ENCODE measurements at regions not wholly inside any gene's neighbourhood (a gene's known extent, or its start where the extent isn't known, plus 50 kb on each side); places are given as distances from the start of the nearest gene placed in this dataset.

DNA sequence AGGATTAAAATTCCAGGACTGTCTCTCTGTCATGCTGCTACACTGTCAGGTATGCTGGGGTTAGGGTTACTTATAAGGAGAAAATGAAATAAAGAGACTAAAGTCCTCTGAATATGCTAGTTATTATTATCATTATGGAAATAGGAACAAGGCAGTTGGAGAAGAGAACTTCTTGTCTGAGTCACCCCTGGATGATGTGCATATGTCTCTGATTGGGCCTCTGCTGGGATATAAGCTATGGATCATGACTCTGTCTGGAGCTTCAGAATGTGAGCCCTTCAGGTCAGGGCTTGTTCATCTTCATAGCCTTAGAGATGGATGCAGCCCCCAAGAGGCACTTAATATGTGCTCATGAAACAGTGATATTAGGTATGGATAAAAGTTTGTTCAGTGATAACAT is 569.6 kb downstream of the EPHB1 start:
- H3K4me3 ChIP-seq = no peak overlapping the region
- H3K79me2 ChIP-seq = no peaks in the 10 kb centered on the region
- no peak overlapping the region for H3K27ac ChIP-seq
- TF ChIP-seq EZH2phosphoT487 (IDR thresholded peaks at IDR 0.05; ENCODE audit: low read depth, severe bottlenecking, unreplicated experiment) (no peak), EZH2 (IDR thresholded peaks at IDR 0.05; ENCODE audit: borderline replicate concordance) (no peak)
- TF ChIP-seq, protein P1, sequence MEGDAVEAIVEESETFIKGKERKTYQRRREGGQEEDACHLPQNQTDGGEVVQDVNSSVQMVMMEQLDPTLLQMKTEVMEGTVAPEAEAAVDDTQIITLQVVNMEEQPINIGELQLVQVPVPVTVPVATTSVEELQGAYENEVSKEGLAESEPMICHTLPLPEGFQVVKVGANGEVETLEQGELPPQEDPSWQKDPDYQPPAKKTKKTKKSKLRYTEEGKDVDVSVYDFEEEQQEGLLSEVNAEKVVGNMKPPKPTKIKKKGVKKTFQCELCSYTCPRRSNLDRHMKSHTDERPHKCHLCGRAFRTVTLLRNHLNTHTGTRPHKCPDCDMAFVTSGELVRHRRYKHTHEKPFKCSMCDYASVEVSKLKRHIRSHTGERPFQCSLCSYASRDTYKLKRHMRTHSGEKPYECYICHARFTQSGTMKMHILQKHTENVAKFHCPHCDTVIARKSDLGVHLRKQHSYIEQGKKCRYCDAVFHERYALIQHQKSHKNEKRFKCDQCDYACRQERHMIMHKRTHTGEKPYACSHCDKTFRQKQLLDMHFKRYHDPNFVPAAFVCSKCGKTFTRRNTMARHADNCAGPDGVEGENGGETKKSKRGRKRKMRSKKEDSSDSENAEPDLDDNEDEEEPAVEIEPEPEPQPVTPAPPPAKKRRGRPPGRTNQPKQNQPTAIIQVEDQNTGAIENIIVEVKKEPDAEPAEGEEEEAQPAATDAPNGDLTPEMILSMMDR (IDR thresholded peaks at IDR 0.05; ENCODE audit: poor library complexity) = no peak
- H3K36me3 ChIP-seq (replicated peaks; ENCODE audit: insufficient read depth, low read depth) = no peaks in the 10 kb centered on the region
- H2AFZ ChIP-seq = no peak overlapping the region
- no peaks in the 10 kb centered on the region for H3K4me1 ChIP-seq (ENCODE audit: insufficient read depth)
- no peaks in the 10 kb centered on the region for H3K27me3 ChIP-seq
- no peaks in the 10 kb centered on the region for H3K9me2 ChIP-seq (replicated peaks; ENCODE audit: insufficient read depth)
- no peaks in the 10 kb centered on the region for H3K9me3 ChIP-seq (ENCODE audit: low read depth)
- DNase-seq (ENCODE audit: low spot score) = no peak
- no peak overlapping the region for H3K4me2 ChIP-seq
- no peaks in the 10 kb centered on the region for H4K20me1 ChIP-seq (ENCODE audit: insufficient read depth, poor library complexity, severe bottlenecking)

DNA sequence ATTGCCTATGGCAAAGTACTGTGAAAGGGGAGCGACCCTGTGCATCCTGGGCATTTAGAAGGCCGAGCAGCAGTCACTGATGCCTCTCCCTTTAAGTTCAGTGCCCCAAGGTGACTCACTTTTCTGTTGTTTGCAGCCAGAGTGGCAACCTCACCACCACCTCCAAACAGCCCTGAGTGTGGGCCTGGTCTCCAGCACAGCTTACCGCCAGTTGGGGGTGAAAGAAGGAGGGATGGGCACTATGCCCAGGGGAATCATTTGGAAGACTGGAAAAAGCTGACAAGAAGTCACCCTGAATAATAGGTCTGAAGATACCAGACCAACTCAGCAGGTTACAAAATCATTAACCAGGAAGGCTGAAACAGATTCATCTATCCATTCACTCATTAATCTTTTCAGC is 571.8 kb downstream of the EPHB1 start:
- Histone ChIP-seq H3K4me2 (no peak overlapping the region), H4K20me1 (ENCODE audit: insufficient read depth, poor library complexity, severe bottlenecking) (no peaks in the 10 kb centered on the region), H3K4me1 (ENCODE audit: insufficient read depth) (no peaks in the 10 kb centered on the region), H3K27ac (no peak overlapping the region), H3K9me2 (replicated peaks; ENCODE audit: insufficient read depth) (no peaks in the 10 kb centered on the region), H3K4me3 (no peak overlapping the region), H2AFZ (no peak overlapping the region), H3K27me3 (no peaks in the 10 kb centered on the region), H3K36me3 (replicated peaks; ENCODE audit: insufficient read depth, low read depth) (no peaks in the 10 kb centered on the region), H3K9me3 (ENCODE audit: low read depth) (no peaks in the 10 kb centered on the region), H3K79me2 (no peaks in the 10 kb centered on the region)
- TF ChIP-seq, protein P1 (IDR thresholded peaks at IDR 0.05; ENCODE audit: poor library complexity) = no peak
- TF ChIP-seq EZH2 (IDR thresholded peaks at IDR 0.05; ENCODE audit: borderline replicate concordance) = no peak
- no peak for TF ChIP-seq EZH2phosphoT487 (IDR thresholded peaks at IDR 0.05; ENCODE audit: low read depth, severe bottlenecking, unreplicated experiment)
- DNase-seq (ENCODE audit: low spot score) = no peak
- 93% methylated on average over 3 of the region's 3 CpGs for WGBS (ENCODE audit: low lambda C conversion rate, missing lambda C conversion rate)

DNA sequence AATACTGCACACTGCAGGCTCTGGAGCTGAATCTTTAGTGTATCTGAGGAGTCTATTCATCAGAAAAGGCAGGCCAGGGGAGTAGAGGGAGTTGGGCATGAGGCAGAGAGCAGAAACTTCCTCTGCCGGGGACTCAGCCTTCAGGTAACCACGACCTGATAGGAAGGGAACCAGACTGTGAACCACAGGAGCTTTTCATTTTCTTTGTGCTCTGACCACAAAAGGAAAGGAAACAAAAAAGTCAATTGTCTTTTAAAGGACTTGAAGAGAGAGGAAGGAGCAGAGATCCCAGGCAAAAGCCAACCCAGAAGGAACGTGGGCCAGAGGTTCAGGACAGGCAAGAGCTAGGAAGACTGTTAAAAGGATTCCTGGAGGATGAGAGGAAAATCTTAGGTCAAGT is 573.3 kb downstream of the EPHB1 start:
- no peaks in the 10 kb centered on the region for H3K9me3 ChIP-seq (ENCODE audit: low read depth)
- no peaks in the 10 kb centered on the region for H3K79me2 ChIP-seq
- no peaks in the 10 kb centered on the region for H3K27me3 ChIP-seq
- no peak overlapping the region for H3K27ac ChIP-seq
- DNase-seq (ENCODE audit: low spot score) = no peak
- H3K4me1 ChIP-seq (ENCODE audit: insufficient read depth) = no peaks in the 10 kb centered on the region
- no peak overlapping the region for H3K4me3 ChIP-seq
- H3K4me2 ChIP-seq = no peak overlapping the region
- TF ChIP-seq, protein P1 (IDR thresholded peaks at IDR 0.05; ENCODE audit: poor library complexity) = no peak
- TF ChIP-seq EZH2 (IDR thresholded peaks at IDR 0.05; ENCODE audit: borderline replicate concordance) (no peak), EZH2phosphoT487 (IDR thresholded peaks at IDR 0.05; ENCODE audit: low read depth, severe bottlenecking, unreplicated experiment) (no peak)
- 44% methylated on average over 3 of the region's 3 CpGs for WGBS (ENCODE audit: low lambda C conversion rate, missing lambda C conversion rate)
- H3K36me3 ChIP-seq (replicated peaks; ENCODE audit: insufficient read depth, low read depth) = no peaks in the 10 kb centered on the region
- H3K9me2 ChIP-seq (replicated peaks; ENCODE audit: insufficient read depth) = no peaks in the 10 kb centered on the region
- H2AFZ ChIP-seq = no peak overlapping the region
- H4K20me1 ChIP-seq (ENCODE audit: insufficient read depth, poor library complexity, severe bottlenecking) = no peaks in the 10 kb centered on the region

DNA sequence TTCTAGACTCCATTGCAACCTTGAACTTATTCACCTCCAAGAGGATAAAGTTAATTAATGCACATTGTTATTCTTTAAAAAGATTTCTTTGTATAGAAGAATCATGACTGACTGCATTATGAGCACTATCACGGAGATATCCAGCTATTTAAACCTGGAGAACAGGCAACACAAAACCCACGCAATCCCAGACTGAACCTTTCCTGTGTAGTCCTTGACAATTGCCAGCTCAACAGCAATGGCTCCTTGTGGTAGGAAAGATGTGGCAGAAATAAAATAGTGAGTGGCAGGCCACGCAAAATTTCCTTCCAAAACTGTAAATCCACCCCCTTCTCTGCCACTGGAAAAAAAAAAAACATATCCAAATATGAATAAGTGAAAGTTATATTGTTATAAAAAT is 573.7 kb downstream of the EPHB1 start:
- H3K9me3 ChIP-seq (ENCODE audit: low read depth) = no peaks in the 10 kb centered on the region
- 91% methylated on average over 3 of the region's 3 CpGs for WGBS (ENCODE audit: low lambda C conversion rate, missing lambda C conversion rate)
- H4K20me1 ChIP-seq (ENCODE audit: insufficient read depth, poor library complexity, severe bottlenecking) = no peaks in the 10 kb centered on the region
- H3K36me3 ChIP-seq (replicated peaks; ENCODE audit: insufficient read depth, low read depth) = no peaks in the 10 kb centered on the region
- no peak overlapping the region for H3K4me2 ChIP-seq
- no peaks in the 10 kb centered on the region for H3K9me2 ChIP-seq (replicated peaks; ENCODE audit: insufficient read depth)
- no peaks in the 10 kb centered on the region for H3K4me1 ChIP-seq (ENCODE audit: insufficient read depth)
- H3K79me2 ChIP-seq = no peaks in the 10 kb centered on the region
- TF ChIP-seq, protein P1 (IDR thresholded peaks at IDR 0.05; ENCODE audit: poor library complexity) = no peak
- TF ChIP-seq EZH2phosphoT487 (IDR thresholded peaks at IDR 0.05; ENCODE audit: low read depth, severe bottlenecking, unreplicated experiment) (no peak), EZH2 (IDR thresholded peaks at IDR 0.05; ENCODE audit: borderline replicate concordance) (no peak)
- H3K27ac ChIP-seq = no peak overlapping the region
- no peak overlapping the region for H3K4me3 ChIP-seq
- DNase-seq (ENCODE audit: low spot score) = no peak
- no peak overlapping the region for H2AFZ ChIP-seq
- H3K27me3 ChIP-seq = no peaks in the 10 kb centered on the region
